SK-N-SH treated with all-trans-retinoic acid at 6 μM for 48 hours (cell line): ENCODE measurements at regions not wholly inside any gene's neighbourhood (a gene's known extent, or its start where the extent isn't known, plus 50 kb on each side); places are given as distances from the start of the nearest gene placed in this dataset.

ENCODE experiments used
- ATAC-seq: fragments of 200-7000 bp; cut with Tn5 transposase; 3 replicates; pipeline ENCODE4 v1.9.1; 2020; ENCODE audit warnings: mild to moderate bottlenecking, moderate library complexity
- ARNTL ChIP-seq: fragments of 450-650 bp; formaldehyde crosslinking; IDR thresholded peaks from 2 replicates; pipeline ENCODE4 v1.5.0; 2020; ENCODE audit warnings: low read depth, mild to moderate bottlenecking, moderate library complexity, borderline replicate concordance
- BACH2 ChIP-seq: fragments of 250-450 bp; sonication (Bioruptor Pico); IDR thresholded peaks from 2 replicates; pipeline ENCODE4 v1.9.0; 2021; ENCODE audit warnings: mild to moderate bottlenecking, borderline replicate concordance
- CSDC2 ChIP-seq: fragments of 250-450 bp; sonication (Bioruptor Pico); IDR thresholded peaks from 2 replicates; pipeline ENCODE4 v1.5.0; 2020; ENCODE audit warnings: mild to moderate bottlenecking, moderate library complexity
- ESRRG ChIP-seq: fragments of 250-450 bp; sonication (Bioruptor Pico); IDR thresholded peaks from 2 replicates; pipeline ENCODE4 v1.6.1; 2021; ENCODE audit warnings: mild to moderate bottlenecking
- ISL1 ChIP-seq: fragments of 250-450 bp; sonication (Bioruptor Pico); IDR thresholded peaks from 2 replicates; pipeline ENCODE4 v2.1.2; 2022; ENCODE audit warnings: mild to moderate bottlenecking, moderate library complexity
- OSR1 ChIP-seq: fragments of 250-450 bp; sonication (Bioruptor Pico); IDR thresholded peaks from 2 replicates; pipeline ENCODE4 v1.8.0; 2022; ENCODE audit warnings: moderate library complexity, mild to moderate bottlenecking, inconsistent platforms
- POU6F1 ChIP-seq: fragments of 250-450 bp; sonication (Bioruptor Pico); IDR thresholded peaks from 2 replicates; pipeline ENCODE4 v1.8.0; 2021; ENCODE audit warnings: low read depth, mild to moderate bottlenecking, moderate library complexity, borderline replicate concordance
- PPARA ChIP-seq: fragments of 250-450 bp; sonication (Bioruptor Pico); IDR thresholded peaks from 2 replicates; pipeline ENCODE4 v1.5.0; 2020; ENCODE audit warnings: mild to moderate bottlenecking, borderline replicate concordance
- SNAI2 ChIP-seq: fragments of 250-450 bp; sonication (Bioruptor Pico); IDR thresholded peaks from 2 replicates; pipeline ENCODE4 v1.5.0; 2020; ENCODE audit warnings: mild to moderate bottlenecking, moderate library complexity
- TOX ChIP-seq: fragments of 250-450 bp; sonication (Bioruptor Pico); IDR thresholded peaks from 2 replicates; pipeline ENCODE4 v1.8.0; 2021; ENCODE audit warnings: mild to moderate bottlenecking, moderate library complexity, borderline replicate concordance
- ZC3H10 ChIP-seq: fragments of 250-450 bp; sonication (Bioruptor Pico); IDR thresholded peaks from 2 replicates; pipeline ENCODE4 v1.5.1; 2021; ENCODE audit warnings: mild to moderate bottlenecking, moderate library complexity
- ZFP30 ChIP-seq: fragments of 450-650 bp; formaldehyde crosslinking; IDR thresholded peaks from 2 replicates; pipeline ENCODE4 v1.5.0; 2022; ENCODE audit warnings: mild to moderate bottlenecking, moderate library complexity
- ZNF565 ChIP-seq: fragments of 450-650 bp; formaldehyde crosslinking; conservative IDR thresholded peaks from 2 replicates; pipeline ENCODE4 v1.5.0; 2020; ENCODE audit warnings: low read depth, mild to moderate bottlenecking, moderate library complexity
- ZNF70 ChIP-seq: fragments of 450-650 bp; formaldehyde crosslinking; IDR thresholded peaks from 2 replicates; pipeline ENCODE4 v1.5.0; 2020; ENCODE audit warnings: mild to moderate bottlenecking, moderate library complexity
- ZNF8 ChIP-seq: fragments of 450-650 bp; formaldehyde crosslinking; IDR thresholded peaks from 2 replicates; pipeline ENCODE4 v1.5.0; 2020; ENCODE audit warnings: mild to moderate bottlenecking, moderate library complexity
- TF ChIP-seq, protein P1 (sequence below): fragments of 250-450 bp; sonication (Bioruptor Pico); IDR thresholded peaks from 2 replicates; pipeline ENCODE4 v1.5.1; 2021; ENCODE audit warnings: mild to moderate bottlenecking, moderate library complexity

GRCh38 chr3:194287977-194288706, 63.0 kb downstream of the CPN2 start:
- ATAC-seq = no peak
- TF ChIP-seq ESRRG (CRISPR knock-in tag) = no peak
- no peak for TF ChIP-seq ZNF565 (CRISPR knock-in tag)
- TF ChIP-seq SNAI2 (CRISPR knock-in tag) = no peak
- no peak for TF ChIP-seq ZNF70 (CRISPR knock-in tag)
- TF ChIP-seq ZC3H10 (CRISPR knock-in tag) = no peak
- TF ChIP-seq POU6F1 (CRISPR knock-in tag) = no peak
- no peak for TF ChIP-seq OSR1 (CRISPR knock-in tag)
- no peak for TF ChIP-seq ZFP30
- no peak for TF ChIP-seq ARNTL (CRISPR knock-in tag)
- TF ChIP-seq TOX (CRISPR knock-in tag) = no peak
- TF ChIP-seq CSDC2 = no peak
- TF ChIP-seq BACH2 (CRISPR knock-in tag) = no peak
- no peak for TF ChIP-seq PPARA
- TF ChIP-seq, protein P1, sequence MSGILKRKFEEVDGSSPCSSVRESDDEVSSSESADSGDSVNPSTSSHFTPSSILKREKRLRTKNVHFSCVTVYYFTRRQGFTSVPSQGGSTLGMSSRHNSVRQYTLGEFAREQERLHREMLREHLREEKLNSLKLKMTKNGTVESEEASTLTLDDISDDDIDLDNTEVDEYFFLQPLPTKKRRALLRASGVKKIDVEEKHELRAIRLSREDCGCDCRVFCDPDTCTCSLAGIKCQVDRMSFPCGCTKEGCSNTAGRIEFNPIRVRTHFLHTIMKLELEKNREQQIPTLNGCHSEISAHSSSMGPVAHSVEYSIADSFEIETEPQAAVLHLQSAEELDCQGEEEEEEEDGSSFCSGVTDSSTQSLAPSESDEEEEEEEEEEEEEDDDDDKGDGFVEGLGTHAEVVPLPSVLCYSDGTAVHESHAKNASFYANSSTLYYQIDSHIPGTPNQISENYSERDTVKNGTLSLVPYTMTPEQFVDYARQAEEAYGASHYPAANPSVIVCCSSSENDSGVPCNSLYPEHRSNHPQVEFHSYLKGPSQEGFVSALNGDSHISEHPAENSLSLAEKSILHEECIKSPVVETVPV (CRISPR knock-in tag) = no peak
- TF ChIP-seq ISL1 (CRISPR knock-in tag) = no peak
- TF ChIP-seq ZNF8 (CRISPR knock-in tag) = no peak
